Calu3 (cell line): ENCODE measurements at regions not wholly inside any gene's neighbourhood (a gene's known extent, or its start where the extent isn't known, plus 50 kb on each side); places are given as distances from the start of the nearest gene placed in this dataset.

ENCODE experiments used
- BruUV-seq: library from RNA; stranded (reverse); fragments of 400-500 nt; replicated peaks from 2 replicates; lab custom pipeline; 2021; lab: Mats Ljungman, UMichigan
- CTCF ChIA-PET: fragments of 300-600 bp; sonication (Branson Sonifier 250); formaldehyde crosslinking; loops from one replicate; lab custom pipeline; 2022; ENCODE audit warnings: antibody characterized with exemption; lab: Charles Lee
- DNase-seq: peaks from one replicate; pipeline ENCODE4 v3.0.0; 2022
- H3K27ac Mint-ChIP-seq: one replicate; pipeline ENCODE4 v1.8.0; 2022; ENCODE audit warnings: mixed read lengths; ENCODE audit not compliant: unreplicated experiment
- H3K27me3 Mint-ChIP-seq: one replicate; pipeline ENCODE4 v1.8.0; 2022; ENCODE audit warnings: mixed read lengths; ENCODE audit not compliant: unreplicated experiment
- H3K36me3 Mint-ChIP-seq: one replicate; pipeline ENCODE4 v1.8.0; 2022; ENCODE audit warnings: mild to moderate bottlenecking, moderate library complexity, mixed read lengths; ENCODE audit not compliant: insufficient read depth, unreplicated experiment
- H3K4me1 Mint-ChIP-seq: one replicate; pipeline ENCODE4 v1.8.0; 2022; ENCODE audit warnings: mild to moderate bottlenecking, low read depth, mixed read lengths; ENCODE audit not compliant: unreplicated experiment
- H3K4me3 Mint-ChIP-seq: one replicate; pipeline ENCODE4 v1.8.0; 2022; ENCODE audit warnings: mild to moderate bottlenecking, low read depth, moderate library complexity, mixed read lengths; ENCODE audit not compliant: unreplicated experiment
- H3K9me3 Mint-ChIP-seq: one replicate; pipeline ENCODE4 v1.8.0; 2022; ENCODE audit warnings: low read depth, mixed read lengths; ENCODE audit not compliant: unreplicated experiment
- intact Hi-C: fragments of 100-400 bp; cut with micrococcal nuclease; formaldehyde crosslinking; loops from one replicate; pipeline ENCODE4 v1.10.0; 2022; ENCODE audit not compliant: unreplicated experiment
- TF ChIP-seq, protein P1 (sequence below): fragments of 200-600 bp; IDR thresholded peaks from one replicate; pipeline ENCODE4 v1.8.0; 2022; ENCODE audit warnings: antibody characterized with exemption; ENCODE audit not compliant: unreplicated experiment

DNA sequence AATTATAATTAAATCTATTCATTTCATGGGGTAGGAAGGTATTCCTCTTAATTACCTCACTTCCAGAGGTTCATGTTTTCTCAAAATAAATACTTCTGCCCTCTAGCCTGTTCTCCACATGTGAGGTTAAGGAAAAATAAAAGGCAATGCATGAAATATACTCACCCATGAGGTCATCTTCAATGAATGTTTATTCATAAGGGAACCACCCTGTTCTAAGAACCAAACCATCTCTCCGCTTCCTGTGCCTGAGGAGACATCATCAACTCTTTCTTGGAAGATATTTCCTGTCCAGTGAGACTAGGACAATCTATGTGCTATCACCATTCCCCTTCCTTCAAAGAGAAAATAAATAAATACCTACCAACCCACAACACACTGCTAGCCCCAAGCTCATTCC is 513.7 kb upstream of the PLXNA2 start:
- TF ChIP-seq, protein P1, sequence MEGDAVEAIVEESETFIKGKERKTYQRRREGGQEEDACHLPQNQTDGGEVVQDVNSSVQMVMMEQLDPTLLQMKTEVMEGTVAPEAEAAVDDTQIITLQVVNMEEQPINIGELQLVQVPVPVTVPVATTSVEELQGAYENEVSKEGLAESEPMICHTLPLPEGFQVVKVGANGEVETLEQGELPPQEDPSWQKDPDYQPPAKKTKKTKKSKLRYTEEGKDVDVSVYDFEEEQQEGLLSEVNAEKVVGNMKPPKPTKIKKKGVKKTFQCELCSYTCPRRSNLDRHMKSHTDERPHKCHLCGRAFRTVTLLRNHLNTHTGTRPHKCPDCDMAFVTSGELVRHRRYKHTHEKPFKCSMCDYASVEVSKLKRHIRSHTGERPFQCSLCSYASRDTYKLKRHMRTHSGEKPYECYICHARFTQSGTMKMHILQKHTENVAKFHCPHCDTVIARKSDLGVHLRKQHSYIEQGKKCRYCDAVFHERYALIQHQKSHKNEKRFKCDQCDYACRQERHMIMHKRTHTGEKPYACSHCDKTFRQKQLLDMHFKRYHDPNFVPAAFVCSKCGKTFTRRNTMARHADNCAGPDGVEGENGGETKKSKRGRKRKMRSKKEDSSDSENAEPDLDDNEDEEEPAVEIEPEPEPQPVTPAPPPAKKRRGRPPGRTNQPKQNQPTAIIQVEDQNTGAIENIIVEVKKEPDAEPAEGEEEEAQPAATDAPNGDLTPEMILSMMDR = no peak
- Mint-ChIP-seq H3K4me3 (no peak overlapping the region), H3K27ac (no peak overlapping the region), H3K36me3 (no peaks in the 10 kb centered on the region), H3K4me1 (no peaks in the 10 kb centered on the region), H3K9me3 (peaks cover 23% of the 10 kb centered on the region), H3K27me3 (no peaks in the 10 kb centered on the region)
- intact Hi-C loops = no loop called here
- no TSS peak for BruUV-seq
- no peak for DNase-seq
- CTCF ChIA-PET = no interaction called here

DNA sequence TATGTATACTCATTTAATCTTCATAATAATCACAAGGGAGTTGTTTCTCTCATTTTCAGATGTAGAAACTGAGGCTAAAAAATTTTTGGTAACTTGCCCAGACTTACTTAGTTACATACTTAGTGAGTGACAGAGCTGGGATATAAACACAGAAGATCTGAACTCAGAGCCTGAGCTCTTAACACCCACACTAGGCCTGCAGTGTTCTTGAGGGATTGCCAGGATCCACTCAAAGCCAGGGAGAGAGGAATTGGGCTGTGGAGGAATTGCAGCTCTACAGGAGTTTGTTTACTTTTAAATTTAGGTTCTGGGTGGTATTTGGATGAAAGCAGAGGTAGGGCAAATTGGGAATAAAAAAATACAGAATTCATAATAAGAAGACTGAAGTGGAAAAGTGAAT is 515.1 kb upstream of the PLXNA2 start:
- no peak for DNase-seq
- H3K4me1 Mint-ChIP-seq = no peaks in the 10 kb centered on the region
- no TSS peak for BruUV-seq
- no peak overlapping the region for H3K27ac Mint-ChIP-seq
- H3K9me3 Mint-ChIP-seq = peaks cover 21% of the 10 kb centered on the region
- intact Hi-C loops = no loop called here
- CTCF ChIA-PET = no interaction called here
- no peaks in the 10 kb centered on the region for H3K36me3 Mint-ChIP-seq
- TF ChIP-seq, protein P1 = no peak
- H3K4me3 Mint-ChIP-seq = no peak overlapping the region
- H3K27me3 Mint-ChIP-seq = no peaks in the 10 kb centered on the region

DNA sequence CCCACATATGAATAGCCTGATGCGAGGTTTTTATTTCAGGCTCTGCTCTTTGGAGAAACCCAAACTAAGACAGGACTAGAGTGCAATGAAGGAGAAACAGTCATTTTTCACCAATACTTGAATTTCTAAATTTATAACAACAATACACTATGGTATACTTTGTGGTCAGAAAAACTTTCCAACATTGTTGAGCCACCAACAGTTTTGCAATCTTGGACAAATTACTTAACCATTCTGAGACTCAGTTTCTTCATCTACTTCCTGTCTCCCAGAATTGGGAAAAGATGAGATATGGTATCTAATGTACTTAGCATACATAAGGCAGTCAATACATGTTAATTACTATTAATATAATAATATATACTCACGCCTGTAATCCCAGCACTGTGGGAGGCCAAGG is 519.8 kb upstream of the PLXNA2 start:
- TF ChIP-seq, protein P1 = no peak
- Mint-ChIP-seq H3K9me3 (peaks cover 14% of the 10 kb centered on the region), H3K36me3 (no peaks in the 10 kb centered on the region), H3K27me3 (no peaks in the 10 kb centered on the region), H3K27ac (no peak overlapping the region), H3K4me1 (no peaks in the 10 kb centered on the region), H3K4me3 (no peak overlapping the region)
- intact Hi-C loops = no loop called here
- DNase-seq = no peak
- CTCF ChIA-PET = no interaction called here
- BruUV-seq = no TSS peak

DNA sequence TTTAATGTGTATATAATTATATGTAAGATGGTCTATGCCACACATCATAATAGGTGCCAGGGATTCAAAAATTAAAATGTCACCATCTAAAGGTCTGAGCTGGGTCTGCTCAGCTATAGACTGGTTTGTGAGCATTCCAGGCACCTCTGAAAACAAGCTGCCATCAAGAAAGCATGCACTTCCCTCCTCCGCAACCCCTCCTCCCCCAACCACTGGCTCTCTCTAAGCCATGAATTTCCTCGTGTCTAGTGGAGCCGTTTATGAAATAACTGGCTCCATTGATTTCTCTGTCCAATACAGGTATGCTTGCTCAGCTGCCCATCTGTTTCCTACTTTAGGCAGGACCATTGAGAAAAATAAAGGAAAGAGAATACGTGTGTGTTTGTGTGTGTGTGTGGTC is 522.6 kb upstream of the PLXNA2 start:
- no peaks in the 10 kb centered on the region for H3K4me1 Mint-ChIP-seq
- H3K27me3 Mint-ChIP-seq = no peaks in the 10 kb centered on the region
- intact Hi-C loops = no loop called here
- no peak for DNase-seq
- H3K4me3 Mint-ChIP-seq = no peak overlapping the region
- CTCF ChIA-PET = interaction anchor here (0.6 kb wide), 1 partner anchor 542 kb away, joined by 3 read pairs; no protein-coding TSS in a partner anchor
- H3K9me3 Mint-ChIP-seq = peaks cover 7% of the 10 kb centered on the region
- no peaks in the 10 kb centered on the region for H3K36me3 Mint-ChIP-seq
- no peak overlapping the region for H3K27ac Mint-ChIP-seq
- TF ChIP-seq, protein P1 = no peak
- no TSS peak for BruUV-seq
